H1 (cell line): ENCODE measurements at regions not wholly inside any gene's neighbourhood (a gene's known extent, or its start where the extent isn't known, plus 50 kb on each side); places are given as distances from the start of the nearest gene placed in this dataset.
"Not testable (repeated sequence)": the region's sequence is repeated elsewhere in the genome, so short reads cannot be mapped to it uniquely, and the experiment has no call there.

Experiments used
- BACH1 ChIP-seq: IDR thresholded peaks from 2 replicates; pipeline ENCODE4 v1.6.1; 2012; ENCODE audit warnings: low read length, improper control_type of control experiment
- CEBPB ChIP-seq: IDR thresholded peaks from 2 replicates; pipeline ENCODE4 v1.6.1; 2012; ENCODE audit warnings: low read depth, low read length
- CHD1 ChIP-seq: IDR thresholded peaks from 2 replicates; pipeline ENCODE4 v1.6.1; 2012; ENCODE audit warnings: low read depth, low read length, improper control_type of control experiment
- CHD2 ChIP-seq: IDR thresholded peaks from 2 replicates; pipeline ENCODE4 v1.6.1; 2012; ENCODE audit warnings: low read length, improper control_type of control experiment
- PHF8 ChIP-seq: fragments of 200-600 bp; sonication (generic); conservative IDR thresholded peaks from 2 replicates; pipeline ENCODE4 v1.7.1; 2012; ENCODE audit warnings: low read depth, mild to moderate bottlenecking, inconsistent platforms, low read length, moderate library complexity
- POLR2A ChIP-seq, 2 experiments: IDR thresholded peaks; 1 replicate in 1 of 2; 2 replicates in 1 of 2; pipeline ENCODE4 v1.6.1; 2011; ENCODE audit warnings: low read depth in 2 of 2, low read length in 2 of 2, mild to moderate bottlenecking in 2 of 2; ENCODE audit errors: control extremely low read depth in 1 of 2
- POLR2AphosphoS5 ChIP-seq: IDR thresholded peaks from 2 replicates; pipeline ENCODE4 v1.6.1; 2011; ENCODE audit warnings: low read depth, low read length
- RXRA ChIP-seq: IDR thresholded peaks from 2 replicates; pipeline ENCODE4 v1.6.1; 2011; ENCODE audit warnings: low read depth, mild to moderate bottlenecking, low read length, moderate library complexity; ENCODE audit not compliant: insufficient read depth
- SUZ12 ChIP-seq: fragments of 200-600 bp; sonication (generic); IDR thresholded peaks from 2 replicates; pipeline ENCODE4 v1.6.1; 2012; ENCODE audit warnings: mild to moderate bottlenecking, inconsistent platforms, low read length, moderate library complexity, mixed read lengths
- TBP ChIP-seq: IDR thresholded peaks from 2 replicates; pipeline ENCODE4 v1.6.1; 2011; ENCODE audit warnings: low read depth, low read length, improper control_type of control experiment
- YY1 ChIP-seq: IDR thresholded peaks from 2 replicates; pipeline ENCODE4 v1.6.1; 2011; ENCODE audit warnings: low read depth, mild to moderate bottlenecking, low read length
- TF ChIP-seq, protein P1 (sequence below), 3 experiments: IDR thresholded peaks; 1 replicate in 2 of 3; 2 replicates in 1 of 3; pipeline versions ENCODE4 v1.5.1 to v1.6.1; 2011; ENCODE audit warnings: low read length in 3 of 3, mild to moderate bottlenecking in 3 of 3, inconsistent platforms in 2 of 3, low read depth in 1 of 3, moderate library complexity in 1 of 3; ENCODE audit not compliant: insufficient read depth in 1 of 3; ENCODE audit errors: control extremely low read depth in 1 of 3
- TF ChIP-seq, protein P2 (sequence below): IDR thresholded peaks from 2 replicates; pipeline ENCODE4 v1.6.1; 2012; ENCODE audit warnings: low read length, inconsistent platforms
- TF ChIP-seq, protein P3 (sequence below): IDR thresholded peaks from 2 replicates; pipeline ENCODE4 v1.6.1; 2012; ENCODE audit warnings: inconsistent platforms

DNA sequence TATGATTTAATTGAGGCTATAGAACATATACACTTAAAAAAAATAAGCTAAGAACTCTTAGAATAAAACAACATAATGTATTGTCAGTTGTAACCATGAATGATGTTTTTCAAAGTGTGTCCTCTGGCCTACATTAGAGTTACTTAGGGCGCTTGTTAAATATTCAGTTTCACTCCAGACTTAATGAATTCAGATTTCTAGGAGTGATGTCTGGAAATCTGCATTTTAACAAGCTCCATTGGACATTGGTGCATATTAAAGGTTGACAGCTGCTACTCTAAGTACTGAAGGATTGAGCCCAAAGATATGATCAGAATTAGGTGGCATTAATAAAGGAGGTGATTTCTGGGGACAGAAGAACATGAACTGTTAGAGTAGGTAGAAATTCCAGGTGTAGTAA lies 66.9 kb upstream of the LRRC37A2 start:
- not testable (repeated sequence) for TF ChIP-seq RXRA; POLR2AphosphoS5; POLR2A (IDR thresholded peaks at IDR 0.05; ENCODE audit: control extremely low read depth in 1 of 2, low read depth in 2 of 2, low read length in 2 of 2); TBP; SUZ12; PHF8; BACH1; CEBPB; CHD1; YY1; CHD2
- TF ChIP-seq, protein P1, sequence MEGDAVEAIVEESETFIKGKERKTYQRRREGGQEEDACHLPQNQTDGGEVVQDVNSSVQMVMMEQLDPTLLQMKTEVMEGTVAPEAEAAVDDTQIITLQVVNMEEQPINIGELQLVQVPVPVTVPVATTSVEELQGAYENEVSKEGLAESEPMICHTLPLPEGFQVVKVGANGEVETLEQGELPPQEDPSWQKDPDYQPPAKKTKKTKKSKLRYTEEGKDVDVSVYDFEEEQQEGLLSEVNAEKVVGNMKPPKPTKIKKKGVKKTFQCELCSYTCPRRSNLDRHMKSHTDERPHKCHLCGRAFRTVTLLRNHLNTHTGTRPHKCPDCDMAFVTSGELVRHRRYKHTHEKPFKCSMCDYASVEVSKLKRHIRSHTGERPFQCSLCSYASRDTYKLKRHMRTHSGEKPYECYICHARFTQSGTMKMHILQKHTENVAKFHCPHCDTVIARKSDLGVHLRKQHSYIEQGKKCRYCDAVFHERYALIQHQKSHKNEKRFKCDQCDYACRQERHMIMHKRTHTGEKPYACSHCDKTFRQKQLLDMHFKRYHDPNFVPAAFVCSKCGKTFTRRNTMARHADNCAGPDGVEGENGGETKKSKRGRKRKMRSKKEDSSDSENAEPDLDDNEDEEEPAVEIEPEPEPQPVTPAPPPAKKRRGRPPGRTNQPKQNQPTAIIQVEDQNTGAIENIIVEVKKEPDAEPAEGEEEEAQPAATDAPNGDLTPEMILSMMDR (IDR thresholded peaks at IDR 0.05; ENCODE audit: control extremely low read depth in 1 of 3, insufficient read depth in 1 of 3, low read depth in 1 of 3, low read length in 3 of 3) = not testable (repeated sequence)
- TF ChIP-seq, protein P2, sequence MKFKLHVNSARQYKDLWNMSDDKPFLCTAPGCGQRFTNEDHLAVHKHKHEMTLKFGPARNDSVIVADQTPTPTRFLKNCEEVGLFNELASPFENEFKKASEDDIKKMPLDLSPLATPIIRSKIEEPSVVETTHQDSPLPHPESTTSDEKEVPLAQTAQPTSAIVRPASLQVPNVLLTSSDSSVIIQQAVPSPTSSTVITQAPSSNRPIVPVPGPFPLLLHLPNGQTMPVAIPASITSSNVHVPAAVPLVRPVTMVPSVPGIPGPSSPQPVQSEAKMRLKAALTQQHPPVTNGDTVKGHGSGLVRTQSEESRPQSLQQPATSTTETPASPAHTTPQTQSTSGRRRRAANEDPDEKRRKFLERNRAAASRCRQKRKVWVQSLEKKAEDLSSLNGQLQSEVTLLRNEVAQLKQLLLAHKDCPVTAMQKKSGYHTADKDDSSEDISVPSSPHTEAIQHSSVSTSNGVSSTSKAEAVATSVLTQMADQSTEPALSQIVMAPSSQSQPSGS = not testable (repeated sequence)
- TF ChIP-seq, protein P3, sequence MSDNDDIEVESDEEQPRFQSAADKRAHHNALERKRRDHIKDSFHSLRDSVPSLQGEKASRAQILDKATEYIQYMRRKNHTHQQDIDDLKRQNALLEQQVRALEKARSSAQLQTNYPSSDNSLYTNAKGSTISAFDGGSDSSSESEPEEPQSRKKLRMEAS = not testable (repeated sequence)
